Lung (tissue), 11 donors: ENCODE measurements at regions not wholly inside any gene's neighbourhood (a gene's known extent, or its start where the extent isn't known, plus 50 kb on each side); places are given as distances from the start of the nearest gene placed in this dataset.

Experiments used
- ATAC-seq: fragments of 200-7000 bp; cut with Tn5 transposase; one replicate; pipeline ENCODE4 v1.9.1; 2020; ENCODE audit warnings: moderate number of reproducible peaks; ENCODE audit not compliant: insufficient read depth, low FRiP score
- DNase-seq, 3 donors: peaks; one replicate each; pipeline ENCODE4 v3.0.0-alpha.2; 2013 to 2017
- H3K27ac ChIP-seq, 2 donors: one replicate each; pipeline ENCODE4 v1.5.1; 2013; ENCODE audit warnings: mild to moderate bottlenecking in 2 of 2, moderate library complexity in 2 of 2, control low read depth in 1 of 2, inconsistent platforms in 1 of 2, low read depth in 1 of 2, low read length in 1 of 2
- H3K27me3 ChIP-seq, 3 donors: one replicate each; pipeline ENCODE4 v1.5.1; 2013; ENCODE audit warnings: low read length in 2 of 3; ENCODE audit not compliant: control insufficient read depth in 3 of 3, insufficient read depth in 3 of 3
- H3K36me3 ChIP-seq, 4 donors: one replicate each; pipeline ENCODE4 v1.5.1; 2013; ENCODE audit warnings: low read length in 4 of 4, mild to moderate bottlenecking in 1 of 4, moderate library complexity in 1 of 4; ENCODE audit not compliant: control insufficient read depth in 4 of 4, insufficient read depth in 4 of 4
- H3K4me1 ChIP-seq, 5 donors: one replicate each; pipeline ENCODE4 v1.5.1; 2013; ENCODE audit warnings: low read length in 5 of 5, mild to moderate bottlenecking in 2 of 5, moderate library complexity in 1 of 5; ENCODE audit not compliant: control insufficient read depth in 5 of 5, insufficient read depth in 5 of 5
- H3K4me3 ChIP-seq: one replicate; pipeline ENCODE4 v1.5.1; 2013; ENCODE audit warnings: mild to moderate bottlenecking, control low read depth, moderate library complexity
- H3K9ac ChIP-seq, 2 donors: one replicate each; pipeline ENCODE4 v1.5.1; 2013; ENCODE audit warnings: low read length in 2 of 2, control low read depth in 1 of 2; ENCODE audit not compliant: insufficient read depth in 1 of 2
- H3K9me3 ChIP-seq, 4 donors: one replicate each; pipeline ENCODE4 v1.5.1; 2013; ENCODE audit warnings: low read length in 3 of 4, mild to moderate bottlenecking in 1 of 4, moderate library complexity in 1 of 4; ENCODE audit not compliant: control insufficient read depth in 4 of 4, insufficient read depth in 3 of 4
- WGBS, 2 donors: extraction: QIAGEN DNeasy Blood & Tissue Kit; methylation state at CpG; one replicate each; pipeline ENCODE4 v1.1.7; 2013; 5-methylcytosine and 5-hydroxymethylcytosine counted together
- TF ChIP-seq, protein P1 (sequence below): IDR thresholded peaks from 2 replicates; pipeline ENCODE4 v1.5.1; 2012; ENCODE audit warnings: mild to moderate bottlenecking; ENCODE audit errors: control extremely low read depth, extremely low read depth
- donor health status: control.
- donor health status: control.
- donor health status: Bipolar disorder and iron deficiency.
- donor health status: healthy.
- donor health status: DM: yes; HTN: yes; CAD: no.

DNA sequence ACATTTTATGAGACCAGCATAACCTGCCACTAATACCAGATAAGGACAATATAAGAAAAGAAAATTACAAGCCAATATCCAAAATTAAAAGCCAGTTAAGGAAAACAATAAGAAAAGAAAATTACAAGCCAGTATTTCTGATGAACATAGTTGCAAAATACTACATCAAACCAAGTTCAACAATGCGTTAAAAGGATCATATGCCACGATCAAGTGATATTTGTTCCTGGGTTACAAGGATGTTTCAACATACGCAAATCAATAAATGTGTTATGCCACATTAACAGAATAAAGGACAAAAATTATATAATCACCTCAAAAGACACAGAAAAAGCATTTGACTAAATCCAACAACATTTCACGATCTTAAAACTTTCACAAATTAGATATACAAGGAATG is 431.9 kb downstream of the ELAVL2 start:
- 95 to 98% methylated on average over 4 of the region's 4 CpGs for WGBS, 2 donors
- no peak for ATAC-seq

DNA sequence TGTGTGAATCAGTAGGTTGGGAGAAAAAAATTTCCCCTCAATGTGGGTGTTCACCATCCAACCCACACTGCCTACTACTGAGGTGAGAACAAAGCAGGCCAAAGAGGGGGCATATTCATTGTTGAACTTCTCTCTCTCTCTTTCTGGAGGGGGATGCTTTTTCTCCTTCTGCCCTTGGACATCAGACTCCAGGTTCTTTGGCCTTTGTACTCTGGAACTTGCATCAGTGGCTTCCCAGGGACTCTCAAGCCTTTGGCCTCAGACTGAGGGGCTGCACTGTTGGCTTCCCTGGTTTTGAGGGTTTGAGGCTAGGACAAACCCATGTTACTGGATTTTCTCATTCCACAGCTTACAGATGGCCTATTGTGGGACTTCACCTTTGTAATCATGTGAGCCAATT is 417.2 kb downstream of the ELAVL2 start:
- Histone ChIP-seq H3K27ac (no peak overlapping the region), H3K27me3 (no peaks in the 10 kb centered on the region), H3K9ac (no peak overlapping the region), H3K36me3 (no peaks in the 10 kb centered on the region), H3K4me1 (no peaks in the 10 kb centered on the region), H3K9me3 (no peaks in the 10 kb centered on the region), H3K4me3 (no peak overlapping the region)
- TF ChIP-seq, protein P1, sequence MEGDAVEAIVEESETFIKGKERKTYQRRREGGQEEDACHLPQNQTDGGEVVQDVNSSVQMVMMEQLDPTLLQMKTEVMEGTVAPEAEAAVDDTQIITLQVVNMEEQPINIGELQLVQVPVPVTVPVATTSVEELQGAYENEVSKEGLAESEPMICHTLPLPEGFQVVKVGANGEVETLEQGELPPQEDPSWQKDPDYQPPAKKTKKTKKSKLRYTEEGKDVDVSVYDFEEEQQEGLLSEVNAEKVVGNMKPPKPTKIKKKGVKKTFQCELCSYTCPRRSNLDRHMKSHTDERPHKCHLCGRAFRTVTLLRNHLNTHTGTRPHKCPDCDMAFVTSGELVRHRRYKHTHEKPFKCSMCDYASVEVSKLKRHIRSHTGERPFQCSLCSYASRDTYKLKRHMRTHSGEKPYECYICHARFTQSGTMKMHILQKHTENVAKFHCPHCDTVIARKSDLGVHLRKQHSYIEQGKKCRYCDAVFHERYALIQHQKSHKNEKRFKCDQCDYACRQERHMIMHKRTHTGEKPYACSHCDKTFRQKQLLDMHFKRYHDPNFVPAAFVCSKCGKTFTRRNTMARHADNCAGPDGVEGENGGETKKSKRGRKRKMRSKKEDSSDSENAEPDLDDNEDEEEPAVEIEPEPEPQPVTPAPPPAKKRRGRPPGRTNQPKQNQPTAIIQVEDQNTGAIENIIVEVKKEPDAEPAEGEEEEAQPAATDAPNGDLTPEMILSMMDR: no peak
- ATAC-seq (no peak), DNase-seq (no peak)

More for the DNA sequence above, 431.9 kb downstream of the ELAVL2 start:
- TF ChIP-seq, protein P1: no peak
- Histone ChIP-seq H3K36me3 (no peaks in the 10 kb centered on the region), H3K27me3 (no peaks in the 10 kb centered on the region), H3K4me3 (no peak overlapping the region), H3K4me1 (no peaks in the 10 kb centered on the region), H3K9me3 (peaks cover 0 to 3% (median 0%) of the 10 kb centered on the region in 4 donors), H3K9ac (no peak overlapping the region), H3K27ac (no peak overlapping the region)
- no peak for DNase-seq

DNA sequence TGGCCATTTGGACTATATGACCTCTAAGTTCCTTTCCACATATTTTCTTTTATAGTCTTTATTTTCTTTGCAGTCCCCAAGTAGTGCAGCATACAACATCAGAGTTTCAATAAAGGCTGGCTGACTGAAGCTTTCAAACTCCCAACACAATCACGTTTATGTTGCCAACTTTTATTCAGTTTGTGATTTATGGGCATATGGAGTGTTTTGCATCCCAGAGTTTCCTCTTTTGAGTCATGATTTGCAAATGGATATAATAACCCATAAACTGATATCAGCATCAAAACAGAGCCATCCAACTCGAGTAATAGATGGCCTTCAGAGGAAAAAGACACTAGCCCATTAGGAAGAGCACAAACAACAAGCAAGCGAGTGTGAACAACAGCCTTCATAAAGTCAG is 414.0 kb downstream of the ELAVL2 start:
- Histone ChIP-seq H3K9me3 (no peaks in the 10 kb centered on the region), H3K4me1 (no peaks in the 10 kb centered on the region), H3K27me3 (no peaks in the 10 kb centered on the region), H3K4me3 (no peak overlapping the region), H3K9ac (no peak overlapping the region), H3K36me3 (no peaks in the 10 kb centered on the region), H3K27ac (no peak overlapping the region)
- peak in 1 of 3 donors; percentile 2 for DNase-seq
- WGBS, 2 donors: 46% methylated on average over 3 of the region's 3 CpGs
- TF ChIP-seq, protein P1: no peak
- ATAC-seq: no peak

DNA sequence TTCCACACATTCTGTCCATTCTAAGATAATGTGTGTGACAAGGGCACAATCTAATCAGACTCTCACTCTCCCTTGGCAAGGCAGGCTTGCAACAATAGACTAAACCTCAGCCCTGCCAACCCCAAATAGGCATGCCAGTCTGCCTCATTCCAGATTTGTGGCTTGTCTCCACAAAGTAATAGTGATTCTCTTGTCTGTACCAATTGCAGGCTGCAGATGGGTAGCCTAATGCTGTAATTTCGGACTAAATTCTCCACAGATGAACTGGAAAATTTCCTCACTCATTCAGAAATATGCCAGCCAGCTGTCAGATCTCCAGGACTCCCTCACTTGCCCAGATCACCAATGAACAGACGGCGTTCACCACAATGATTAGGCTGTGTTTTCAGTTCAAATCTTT is 413.6 kb downstream of the ELAVL2 start:
- Histone ChIP-seq H3K9ac (no peak overlapping the region), H3K27me3 (no peaks in the 10 kb centered on the region), H3K9me3 (no peaks in the 10 kb centered on the region), H3K36me3 (no peaks in the 10 kb centered on the region), H3K27ac (no peak overlapping the region), H3K4me3 (no peak overlapping the region), H3K4me1 (no peaks in the 10 kb centered on the region)
- ATAC-seq (no peak), DNase-seq (no peak)
- 75 to 83% methylated on average over 3 of the region's 3 CpGs for WGBS, 2 donors
- TF ChIP-seq, protein P1: no peak
